Nephron progenitor cell (in vitro differentiated cells): ENCODE measurements at regions not wholly inside any gene's neighbourhood (a gene's known extent, or its start where the extent isn't known, plus 50 kb on each side); places are given as distances from the start of the nearest gene placed in this dataset.

ENCODE experiments used
- DNase-seq: peaks from one replicate; pipeline ENCODE4 v3.0.0; 2021
- H3K27ac Mint-ChIP-seq: 2 replicates; pipeline ENCODE4 v1.8.0; 2021; ENCODE audit warnings: mild to moderate bottlenecking, moderate library complexity, mixed read lengths
- H3K27me3 Mint-ChIP-seq: 2 replicates; pipeline ENCODE4 v1.8.0; 2021; ENCODE audit warnings: mild to moderate bottlenecking, low read depth, mixed read lengths; ENCODE audit not compliant: poor library complexity
- H3K36me3 Mint-ChIP-seq: 2 replicates; pipeline ENCODE4 v1.8.0; 2021; ENCODE audit warnings: low read depth, mixed read lengths
- H3K4me1 Mint-ChIP-seq: 2 replicates; pipeline ENCODE4 v1.8.0; 2021; ENCODE audit warnings: mixed read lengths
- H3K4me3 Mint-ChIP-seq: 2 replicates; pipeline ENCODE4 v1.8.0; 2021; ENCODE audit warnings: mild to moderate bottlenecking, moderate library complexity, mixed read lengths
- H3K9me3 Mint-ChIP-seq: 2 replicates; pipeline ENCODE4 v1.8.0; 2021; ENCODE audit warnings: mild to moderate bottlenecking, moderate library complexity, mixed read lengths
- TF ChIP-seq, protein P1 (sequence below): fragments of 200-600 bp; sonication (generic); IDR thresholded peaks from 2 replicates; pipeline ENCODE4 v1.5.0; 2021; ENCODE audit warnings: antibody characterized with exemption

DNA sequence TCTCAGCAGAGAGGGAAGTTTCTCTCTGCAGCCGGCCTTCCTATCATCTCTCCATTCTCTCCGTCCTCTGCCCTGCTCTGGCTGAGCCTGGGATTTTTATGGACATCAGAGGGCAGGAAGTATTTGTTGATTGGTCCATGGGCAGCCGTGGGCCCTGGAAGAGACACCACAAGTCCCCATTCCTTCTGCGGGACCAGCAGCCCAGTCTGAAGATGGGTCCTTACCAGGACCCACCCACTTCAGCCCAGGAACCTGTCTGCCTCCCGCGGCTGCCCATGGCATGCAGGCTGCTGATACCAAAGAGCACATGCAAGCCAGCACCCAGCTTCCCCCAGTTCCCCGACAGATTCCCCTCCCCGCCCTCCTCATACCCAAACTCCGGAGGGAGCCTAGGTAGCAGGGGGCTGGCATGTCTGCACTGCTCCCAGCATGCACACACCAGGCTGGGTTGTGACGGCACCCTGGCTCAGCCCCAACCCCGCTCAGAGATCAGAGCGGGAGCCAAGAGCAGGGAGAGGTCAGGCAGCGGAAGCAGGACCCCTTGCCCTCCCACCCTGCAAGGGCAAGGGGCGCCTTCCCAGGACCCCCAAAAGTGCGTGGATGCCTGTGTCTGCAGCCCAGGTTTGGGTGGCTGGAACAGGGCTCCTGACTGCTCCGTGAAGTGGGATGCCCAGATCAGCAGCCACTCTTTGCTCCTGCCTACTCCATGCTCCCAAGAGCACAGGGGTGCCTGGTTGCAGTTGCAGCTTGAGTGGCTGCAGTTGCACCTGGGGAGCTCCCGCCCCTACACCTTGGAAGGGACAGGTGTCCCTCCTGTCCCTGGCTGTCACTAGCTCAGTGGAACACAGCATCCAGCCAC, 538.6 kb upstream of the POT1 start:
- DNase-seq: no peak
- TF ChIP-seq, protein P1, sequence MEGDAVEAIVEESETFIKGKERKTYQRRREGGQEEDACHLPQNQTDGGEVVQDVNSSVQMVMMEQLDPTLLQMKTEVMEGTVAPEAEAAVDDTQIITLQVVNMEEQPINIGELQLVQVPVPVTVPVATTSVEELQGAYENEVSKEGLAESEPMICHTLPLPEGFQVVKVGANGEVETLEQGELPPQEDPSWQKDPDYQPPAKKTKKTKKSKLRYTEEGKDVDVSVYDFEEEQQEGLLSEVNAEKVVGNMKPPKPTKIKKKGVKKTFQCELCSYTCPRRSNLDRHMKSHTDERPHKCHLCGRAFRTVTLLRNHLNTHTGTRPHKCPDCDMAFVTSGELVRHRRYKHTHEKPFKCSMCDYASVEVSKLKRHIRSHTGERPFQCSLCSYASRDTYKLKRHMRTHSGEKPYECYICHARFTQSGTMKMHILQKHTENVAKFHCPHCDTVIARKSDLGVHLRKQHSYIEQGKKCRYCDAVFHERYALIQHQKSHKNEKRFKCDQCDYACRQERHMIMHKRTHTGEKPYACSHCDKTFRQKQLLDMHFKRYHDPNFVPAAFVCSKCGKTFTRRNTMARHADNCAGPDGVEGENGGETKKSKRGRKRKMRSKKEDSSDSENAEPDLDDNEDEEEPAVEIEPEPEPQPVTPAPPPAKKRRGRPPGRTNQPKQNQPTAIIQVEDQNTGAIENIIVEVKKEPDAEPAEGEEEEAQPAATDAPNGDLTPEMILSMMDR: no peak
- peaks cover 2% of the 10 kb centered on the region for H3K27me3 Mint-ChIP-seq
- H3K36me3 Mint-ChIP-seq: no peaks in the 10 kb centered on the region
- no peaks in the 10 kb centered on the region for H3K9me3 Mint-ChIP-seq
- no peak overlapping the region for H3K4me3 Mint-ChIP-seq
- no peak overlapping the region for H3K27ac Mint-ChIP-seq
- no peaks in the 10 kb centered on the region for H3K4me1 Mint-ChIP-seq

- Mint-ChIP-seq H3K4me1 (no peaks in the 10 kb centered on the region), H3K27ac (no peak overlapping the region), H3K9me3 (no peaks in the 10 kb centered on the region), H3K4me3 (no peak overlapping the region), H3K27me3 (no peaks in the 10 kb centered on the region), H3K36me3 (no peaks in the 10 kb centered on the region)
- TF ChIP-seq, protein P1: no peak
- DNase-seq: no peak
These were observed 535.9 kb upstream of the POT1 start for GRCh38 chr7:125465527-125465926.

GRCh38 chr7:125462615-125463014, 533.0 kb upstream of the POT1 start:
- peaks cover 13% of the 10 kb centered on the region for H3K36me3 Mint-ChIP-seq
- H3K27ac Mint-ChIP-seq: no peak overlapping the region
- H3K27me3 Mint-ChIP-seq: no peaks in the 10 kb centered on the region
- no peak for DNase-seq
- peaks cover 24% of the 10 kb centered on the region for H3K9me3 Mint-ChIP-seq
- no peak overlapping the region for H3K4me3 Mint-ChIP-seq
- TF ChIP-seq, protein P1: no peak
- H3K4me1 Mint-ChIP-seq: no peaks in the 10 kb centered on the region

GRCh38 chr7:125459038-125459437, 529.4 kb upstream of the POT1 start:
- TF ChIP-seq, protein P1: no peak
- Mint-ChIP-seq H3K9me3 (peaks cover 54% of the 10 kb centered on the region), H3K4me3 (no peak overlapping the region), H3K4me1 (no peaks in the 10 kb centered on the region), H3K27me3 (peaks cover 2% of the 10 kb centered on the region), H3K27ac (no peak overlapping the region), H3K36me3 (peaks cover 13% of the 10 kb centered on the region)
- DNase-seq: no peak

GRCh38 chr7:125450749-125451148, 521.1 kb upstream of the POT1 start:
- Mint-ChIP-seq H3K36me3 (no peaks in the 10 kb centered on the region), H3K27ac (no peak overlapping the region), H3K4me3 (no peak overlapping the region), H3K27me3 (peaks cover 2% of the 10 kb centered on the region), H3K4me1 (peaks cover 16% of the 10 kb centered on the region), H3K9me3 (peaks cover 11% of the 10 kb centered on the region)
- DNase-seq: no peak
- TF ChIP-seq, protein P1: no peak

DNA sequence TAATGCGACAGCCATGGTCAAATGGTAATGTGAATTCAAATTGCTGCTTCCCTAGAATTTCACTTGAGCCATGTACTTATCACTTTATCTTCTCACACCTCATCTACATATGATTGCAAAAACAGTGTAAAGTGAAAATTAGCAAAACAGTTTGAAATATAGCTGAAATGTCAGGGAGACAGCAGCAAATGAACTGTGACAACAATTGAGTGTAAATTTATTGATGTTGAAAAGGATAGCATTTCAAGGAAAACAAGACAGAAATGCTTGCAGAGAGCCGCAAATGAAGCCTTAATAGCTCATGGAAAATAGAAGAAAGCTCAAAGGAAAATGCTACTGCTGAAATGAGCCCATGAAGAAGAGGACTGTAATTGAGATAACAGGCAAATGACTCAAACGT, 516.2 kb upstream of the POT1 start:
- H3K4me3 Mint-ChIP-seq: peak overlapping the region; percentile 1

More for the DNA sequence above, 516.2 kb upstream of the POT1 start:
- H3K27ac Mint-ChIP-seq: peak overlapping the region; percentile 10
- peaks cover 33% of the 10 kb centered on the region for H3K4me1 Mint-ChIP-seq
- TF ChIP-seq, protein P1: no peak
- no peaks in the 10 kb centered on the region for H3K36me3 Mint-ChIP-seq
- H3K27me3 Mint-ChIP-seq: peaks cover 3% of the 10 kb centered on the region
- H3K9me3 Mint-ChIP-seq: no peaks in the 10 kb centered on the region
- no peak for DNase-seq
